Trophoblast cell (in vitro differentiated cells and primary cell): ENCODE measurements at regions not wholly inside any gene's neighbourhood (a gene's known extent, or its start where the extent isn't known, plus 50 kb on each side); places are given as distances from the start of the nearest gene placed in this dataset.

Source experiments
- DNase-seq, 2 donors: peaks; one replicate each; pipeline ENCODE4 v3.0.0-alpha.2; 2016
- H2AFZ ChIP-seq: 2 replicates; pipeline ENCODE4 v1.6.1; 2013; ENCODE audit warnings: low read length, moderate library complexity, mild to moderate bottlenecking; ENCODE audit not compliant: insufficient read depth, poor library complexity
- H2AK5ac ChIP-seq: 2 replicates; pipeline ENCODE4 v1.6.1; 2013; ENCODE audit warnings: mild to moderate bottlenecking, low read length
- H2BK120ac ChIP-seq: 2 replicates; pipeline ENCODE4 v1.6.1; 2013; ENCODE audit warnings: low read length, mild to moderate bottlenecking, moderate library complexity; ENCODE audit not compliant: insufficient read depth, poor library complexity
- H2BK12ac ChIP-seq: 2 replicates; pipeline ENCODE4 v1.6.1; 2013; ENCODE audit warnings: mild to moderate bottlenecking, low read length, moderate library complexity
- H2BK5ac ChIP-seq: 2 replicates; pipeline ENCODE4 v1.6.1; 2013; ENCODE audit warnings: low read length, low read depth, moderate library complexity, mild to moderate bottlenecking; ENCODE audit not compliant: poor library complexity
- H3K14ac ChIP-seq: 2 replicates; pipeline ENCODE4 v1.6.1; 2013; ENCODE audit warnings: mild to moderate bottlenecking, low read length
- H3K18ac ChIP-seq: 2 replicates; pipeline ENCODE4 v1.6.1; 2013; ENCODE audit warnings: mild to moderate bottlenecking, low read length
- H3K23ac ChIP-seq: 2 replicates; pipeline ENCODE4 v1.6.1; 2013; ENCODE audit warnings: low read length
- H3K27ac ChIP-seq: 2 replicates; pipeline ENCODE4 v1.5.1; 2013; ENCODE audit warnings: low read depth, mild to moderate bottlenecking, inconsistent platforms, low read length, moderate library complexity
- H3K27me3 ChIP-seq: 2 replicates; pipeline ENCODE4 v1.6.1; 2013; ENCODE audit warnings: inconsistent platforms, mild to moderate bottlenecking, low read length, moderate library complexity; ENCODE audit not compliant: insufficient read depth
- H3K36me3 ChIP-seq, 2 experiments: 1 replicate in 1 of 2; 2 replicates in 1 of 2; pipeline ENCODE4 v1.6.1; 2013; ENCODE audit warnings: low read length in 2 of 2, mild to moderate bottlenecking in 2 of 2, moderate library complexity in 1 of 2; ENCODE audit not compliant: insufficient read depth in 2 of 2, control insufficient read depth in 1 of 2
- H3K4ac ChIP-seq: 2 replicates; pipeline ENCODE4 v1.6.1; 2013; ENCODE audit warnings: low read depth, mild to moderate bottlenecking, low read length, moderate library complexity
- H3K4me1 ChIP-seq, 2 experiments: 1 replicate in 1 of 2; 2 replicates in 1 of 2; pipeline ENCODE4 v1.6.1; 2013; ENCODE audit warnings: low read length in 2 of 2, mild to moderate bottlenecking in 2 of 2, moderate library complexity in 1 of 2; ENCODE audit not compliant: insufficient read depth in 2 of 2, control insufficient read depth in 1 of 2
- H3K4me2 ChIP-seq: 2 replicates; pipeline ENCODE4 v1.6.1; 2013; ENCODE audit warnings: inconsistent platforms, mild to moderate bottlenecking, low read length, moderate library complexity
- H3K4me3 ChIP-seq: 2 replicates; pipeline ENCODE4 v1.5.1; 2013; ENCODE audit warnings: mild to moderate bottlenecking, low read depth, low read length, inconsistent platforms
- H3K79me1 ChIP-seq: one replicate; pipeline ENCODE4 v1.6.1; 2013; ENCODE audit warnings: low read length
- H3K79me2 ChIP-seq: 2 replicates; pipeline ENCODE4 v1.6.1; 2013; ENCODE audit warnings: low read length, mild to moderate bottlenecking; ENCODE audit not compliant: control insufficient read depth, insufficient read depth, poor library complexity
- H3K9ac ChIP-seq: 2 replicates; pipeline ENCODE4 v1.6.1; 2013; ENCODE audit warnings: mild to moderate bottlenecking, low read length
- H3K9me3 ChIP-seq: 2 replicates; pipeline ENCODE4 v1.6.1; 2013; ENCODE audit warnings: low read depth, mild to moderate bottlenecking, control low read depth, inconsistent platforms, low read length; ENCODE audit not compliant: insufficient read depth
- H4K12ac ChIP-seq: 2 replicates; pipeline ENCODE4 v1.6.1; 2013; ENCODE audit warnings: low read depth, mild to moderate bottlenecking, low read length, moderate library complexity
- H4K8ac ChIP-seq: 2 replicates; pipeline ENCODE4 v1.6.1; 2013; ENCODE audit warnings: low read depth, mild to moderate bottlenecking, low read length, moderate library complexity
- H4K91ac ChIP-seq: one replicate; pipeline ENCODE4 v1.6.1; 2013; ENCODE audit warnings: low read depth, mild to moderate bottlenecking, low read length, moderate library complexity
- WGBS: extraction: QIAGEN DNeasy Blood & Tissue Kit; methylation state at CpG from one replicate; pipeline ENCODE4 v1.1.7; 2013; ENCODE audit warnings: missing lambda C conversion rate; ENCODE audit not compliant: insufficient read length, insufficient coverage; ENCODE audit errors: extremely low coverage; 5-methylcytosine and 5-hydroxymethylcytosine counted together

GRCh38 chr4:123017636-123018395, 95.4 kb upstream of the NUDT6 start:
- H3K4ac ChIP-seq: no peak overlapping the region
- no peak overlapping the region for H2BK12ac ChIP-seq
- no peak overlapping the region for H2BK120ac ChIP-seq
- no peak overlapping the region for H2AK5ac ChIP-seq
- no peak overlapping the region for H3K14ac ChIP-seq
- DNase-seq: no peak
- no peak overlapping the region for H4K8ac ChIP-seq
- H3K23ac ChIP-seq: no peak overlapping the region
- no peak overlapping the region for H2AFZ ChIP-seq
- H3K27me3 ChIP-seq: no peaks in the 10 kb centered on the region
- no peaks in the 10 kb centered on the region for H3K79me1 ChIP-seq
- no peak overlapping the region for H4K91ac ChIP-seq
- no peaks in the 10 kb centered on the region for H3K79me2 ChIP-seq
- no peak overlapping the region for H2BK5ac ChIP-seq
- no peak overlapping the region for H3K4me2 ChIP-seq
- H3K36me3 ChIP-seq: no peaks in the 10 kb centered on the region
- H4K12ac ChIP-seq: no peak overlapping the region
- H3K9ac ChIP-seq: no peak overlapping the region
- H3K9me3 ChIP-seq: no peaks in the 10 kb centered on the region
- no peaks in the 10 kb centered on the region for H3K4me1 ChIP-seq
- WGBS: no CpG with 5 or more reads among the region's 3 CpGs
- H3K27ac ChIP-seq: no peak overlapping the region
- no peak overlapping the region for H3K4me3 ChIP-seq
- no peak overlapping the region for H3K18ac ChIP-seq

- H4K91ac ChIP-seq: no peak overlapping the region
- H3K27ac ChIP-seq: no peak overlapping the region
- H2AFZ ChIP-seq: no peak overlapping the region
- DNase-seq: no peak
- WGBS: no CpG with 5 or more reads among the region's 3 CpGs
- no peak overlapping the region for H2BK120ac ChIP-seq
- no peak overlapping the region for H3K18ac ChIP-seq
- no peak overlapping the region for H2AK5ac ChIP-seq
- H3K4me3 ChIP-seq: no peak overlapping the region
- no peak overlapping the region for H3K23ac ChIP-seq
- H3K27me3 ChIP-seq: no peaks in the 10 kb centered on the region
- no peaks in the 10 kb centered on the region for H3K79me1 ChIP-seq
- no peaks in the 10 kb centered on the region for H3K79me2 ChIP-seq
- H3K4ac ChIP-seq: no peak overlapping the region
- H2BK5ac ChIP-seq: no peak overlapping the region
- H2BK12ac ChIP-seq: no peak overlapping the region
- no peaks in the 10 kb centered on the region for H3K4me1 ChIP-seq
- H3K9me3 ChIP-seq: no peaks in the 10 kb centered on the region
- H3K4me2 ChIP-seq: no peak overlapping the region
- no peak overlapping the region for H3K9ac ChIP-seq
- H3K36me3 ChIP-seq: no peaks in the 10 kb centered on the region
- no peak overlapping the region for H4K8ac ChIP-seq
- no peak overlapping the region for H4K12ac ChIP-seq
- no peak overlapping the region for H3K14ac ChIP-seq
Measured at GRCh38 chr4:123018396-123018775, 96.0 kb upstream of the NUDT6 start.

GRCh38 chr4:123020285-123020684, 97.9 kb upstream of the NUDT6 start:
- H4K8ac ChIP-seq: no peak overlapping the region
- no peak overlapping the region for H2BK5ac ChIP-seq
- no peaks in the 10 kb centered on the region for H3K79me1 ChIP-seq
- H3K4me1 ChIP-seq: peaks cover 0 to 8% of the 10 kb centered on the region in 2 experiments
- no peak overlapping the region for H3K14ac ChIP-seq
- no peak overlapping the region for H2AK5ac ChIP-seq
- no peak for DNase-seq
- no peak overlapping the region for H3K4me2 ChIP-seq
- H3K27ac ChIP-seq: no peak overlapping the region
- WGBS: no CpG with 5 or more reads among the region's 11 CpGs
- no peak overlapping the region for H2BK12ac ChIP-seq
- no peak overlapping the region for H2AFZ ChIP-seq
- H3K36me3 ChIP-seq: no peaks in the 10 kb centered on the region
- no peak overlapping the region for H3K18ac ChIP-seq
- no peak overlapping the region for H4K91ac ChIP-seq
- no peak overlapping the region for H3K4me3 ChIP-seq
- no peak overlapping the region for H4K12ac ChIP-seq
- H3K4ac ChIP-seq: no peak overlapping the region
- H3K23ac ChIP-seq: no peak overlapping the region
- H3K79me2 ChIP-seq: no peaks in the 10 kb centered on the region
- H3K9me3 ChIP-seq: no peaks in the 10 kb centered on the region
- H3K27me3 ChIP-seq: no peaks in the 10 kb centered on the region
- no peak overlapping the region for H3K9ac ChIP-seq
- no peak overlapping the region for H2BK120ac ChIP-seq

- no CpG with 5 or more reads among the region's 15 CpGs for WGBS
- H3K4me1 ChIP-seq: peaks cover 0 to 9% of the 10 kb centered on the region in 2 experiments
- H3K4ac ChIP-seq: no peak overlapping the region
- no peak overlapping the region for H2BK120ac ChIP-seq
- no peaks in the 10 kb centered on the region for H3K36me3 ChIP-seq
- no peak overlapping the region for H4K91ac ChIP-seq
- no peak overlapping the region for H2AK5ac ChIP-seq
- no peak overlapping the region for H3K18ac ChIP-seq
- H2AFZ ChIP-seq: no peak overlapping the region
- H3K4me2 ChIP-seq: no peak overlapping the region
- no peaks in the 10 kb centered on the region for H3K9me3 ChIP-seq
- no peak for DNase-seq
- H3K27me3 ChIP-seq: no peaks in the 10 kb centered on the region
- no peak overlapping the region for H4K8ac ChIP-seq
- no peak overlapping the region for H3K27ac ChIP-seq
- H4K12ac ChIP-seq: no peak overlapping the region
- no peak overlapping the region for H3K14ac ChIP-seq
- H2BK12ac ChIP-seq: no peak overlapping the region
- H3K23ac ChIP-seq: no peak overlapping the region
- no peaks in the 10 kb centered on the region for H3K79me2 ChIP-seq
- H3K9ac ChIP-seq: no peak overlapping the region
- no peak overlapping the region for H3K4me3 ChIP-seq
- H3K79me1 ChIP-seq: no peaks in the 10 kb centered on the region
- H2BK5ac ChIP-seq: no peak overlapping the region
Measured at GRCh38 chr4:123023647-123024046, 101.2 kb upstream of the NUDT6 start.
